KBM-7 (cell line): ENCODE measurements at regions not wholly inside any gene's neighbourhood (a gene's known extent, or its start where the extent isn't known, plus 50 kb on each side); places are given as distances from the start of the nearest gene placed in this dataset.
"Not testable (repeated sequence)": the region's sequence is repeated elsewhere in the genome, so short reads cannot be mapped to it uniquely, and the experiment has no call there.

Experiments
- DNase-seq: peaks from one replicate; pipeline ENCODE4 v3.0.0-alpha.2; 2015
- in situ Hi-C: fragments of 300-500 bp; cut with MboI; formaldehyde crosslinking; loops from 2 replicates; pipeline ENCODE4 v1.14.3; 2020; ENCODE audit warnings: low sequenced_read_pairs, low pct_unique_long_range_greater_than_20kb, mixed read lengths

DNA sequence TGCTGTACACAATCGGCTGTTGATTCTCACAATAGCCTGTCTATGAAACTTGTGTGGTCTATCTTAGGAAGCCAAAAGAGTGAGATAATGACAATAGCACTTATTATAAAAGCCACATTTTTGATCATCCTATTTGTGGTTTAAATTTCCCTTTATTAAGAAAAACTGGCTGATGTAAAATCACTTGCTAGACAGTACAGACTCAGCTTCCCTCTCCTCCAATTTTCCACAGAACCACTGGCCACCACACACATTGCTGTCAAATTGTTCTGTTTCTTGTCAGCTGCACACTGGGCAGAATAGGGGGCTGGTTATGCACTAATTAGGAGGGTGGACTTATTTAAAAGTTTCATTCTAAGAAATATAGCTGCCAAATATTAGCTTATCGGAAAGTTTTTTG, 425.9 kb downstream of the EPHA3 start:
- in situ Hi-C loops = no loop called here
- DNase-seq = no peak

DNA sequence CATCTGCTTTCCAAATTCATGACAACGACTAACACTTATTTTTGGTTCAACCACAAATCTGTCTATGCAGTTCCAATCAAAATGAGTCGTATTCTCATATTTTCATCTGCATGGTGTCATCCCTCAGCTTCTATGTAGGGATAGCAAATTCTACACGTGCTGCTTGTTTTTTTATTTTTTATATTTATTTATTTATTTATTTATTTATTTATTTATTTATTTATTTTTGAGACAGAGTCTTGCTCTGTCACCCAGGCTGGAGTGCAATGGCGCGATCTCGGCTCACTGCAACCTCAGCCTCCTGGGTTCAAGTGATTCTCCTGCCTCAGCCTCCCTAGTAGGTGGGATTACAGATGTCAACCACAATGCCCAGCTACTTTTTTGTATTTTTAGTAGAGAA, 447.2 kb downstream of the EPHA3 start:
- in situ Hi-C loops, DNase-seq: not testable (repeated sequence)

DNA sequence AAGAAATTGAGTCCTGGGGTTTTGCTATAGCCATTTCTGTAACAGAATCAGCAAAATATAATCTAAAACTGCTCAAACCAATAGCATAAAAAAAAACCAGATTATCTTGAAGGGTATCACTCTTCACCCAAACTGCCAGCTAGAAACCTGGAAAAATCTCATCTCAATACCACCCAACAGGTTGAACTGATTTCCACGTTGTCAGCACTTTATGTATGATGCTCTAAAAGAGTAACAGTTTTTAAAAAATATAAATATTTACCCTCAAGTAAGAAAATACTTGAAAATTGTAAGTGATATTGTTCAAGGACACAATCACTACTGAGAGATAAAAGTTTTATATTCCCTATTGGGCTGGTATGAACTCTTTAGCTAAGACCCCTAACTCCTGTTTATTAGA, 451.3 kb downstream of the EPHA3 start:
- no peak for DNase-seq
- in situ Hi-C loops = no loop called here

DNA sequence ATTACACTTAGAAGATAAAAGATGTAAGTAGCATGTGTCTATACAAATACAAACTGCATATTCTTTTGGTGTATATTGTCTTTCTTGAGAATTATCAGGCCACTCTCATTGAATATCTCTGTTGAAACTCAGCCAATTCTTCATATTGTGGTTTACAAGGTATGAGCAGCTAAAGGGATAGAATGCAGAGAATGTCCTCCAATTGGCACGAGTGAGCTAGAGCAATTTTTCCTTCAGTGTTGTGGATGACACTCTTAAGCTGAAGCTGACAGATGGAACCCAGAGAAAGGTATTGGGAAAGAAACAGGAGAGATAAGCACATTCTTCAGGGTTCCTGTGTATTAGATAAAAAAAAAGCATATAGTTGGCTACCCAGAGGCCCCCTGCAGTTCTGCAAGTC, 453.1 kb downstream of the EPHA3 start:
- DNase-seq = no peak
- in situ Hi-C loops = no loop called here

DNA sequence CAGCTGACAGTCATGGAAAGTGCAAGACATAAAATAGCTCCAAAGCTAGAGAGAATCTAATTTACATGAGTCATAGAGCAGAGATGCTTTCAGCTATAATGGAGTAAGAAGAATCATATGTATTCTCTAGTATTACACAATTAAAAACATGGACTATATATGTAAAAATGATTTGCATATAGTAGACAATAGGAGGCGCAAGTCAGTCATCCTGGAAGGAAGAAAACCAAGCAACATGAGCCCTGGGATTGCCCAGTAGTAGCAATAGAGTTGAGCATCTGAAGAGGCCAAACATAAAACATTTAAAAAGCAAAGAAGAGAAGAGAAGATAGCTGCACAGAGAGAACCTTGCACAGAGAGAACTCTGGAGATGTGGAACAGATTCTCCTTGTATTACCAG, 455.0 kb downstream of the EPHA3 start:
- in situ Hi-C loops = no loop called here
- no peak for DNase-seq

DNA sequence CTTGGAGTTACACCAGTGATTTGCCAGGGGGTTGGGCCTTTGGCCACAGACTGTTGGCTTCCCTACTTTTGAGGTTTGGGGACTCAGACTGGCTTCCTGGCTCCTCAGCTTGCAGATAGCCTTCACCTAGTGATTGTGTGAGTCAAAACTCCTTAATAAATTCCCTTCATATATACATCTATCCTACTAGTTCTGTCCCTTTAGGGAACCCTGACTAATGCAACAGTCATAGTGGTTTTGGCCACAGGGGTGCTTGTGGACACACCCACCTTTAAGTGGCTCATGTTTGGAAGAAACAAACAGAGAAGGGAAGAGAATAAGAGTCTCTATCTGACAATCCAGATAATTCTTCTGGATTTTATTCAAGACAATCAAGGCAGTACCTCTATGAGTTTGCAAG, 457.7 kb downstream of the EPHA3 start:
- DNase-seq = no peak
- in situ Hi-C loops = no loop called here

DNA sequence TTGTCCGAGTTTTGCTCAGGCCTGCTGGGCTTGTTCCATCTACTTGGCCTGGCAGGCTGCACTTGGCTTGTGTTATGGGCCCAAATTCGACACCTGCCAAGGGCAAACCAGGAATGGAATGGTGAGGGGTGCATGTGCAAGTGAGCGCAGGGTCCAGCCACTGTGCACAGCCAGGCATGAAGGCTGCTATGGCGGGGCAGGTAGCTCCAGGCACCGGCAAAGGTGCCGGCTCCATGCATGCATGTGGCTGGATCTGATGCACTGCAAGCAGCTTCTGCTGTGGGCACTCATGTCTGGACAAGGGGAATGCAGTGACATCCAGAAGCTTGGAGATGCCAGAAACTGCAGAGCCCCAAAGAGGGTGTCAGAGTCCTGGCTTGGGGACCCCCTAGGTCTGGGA, 463.0 kb downstream of the EPHA3 start:
- DNase-seq = no peak
- in situ Hi-C loops = no loop called here

DNA sequence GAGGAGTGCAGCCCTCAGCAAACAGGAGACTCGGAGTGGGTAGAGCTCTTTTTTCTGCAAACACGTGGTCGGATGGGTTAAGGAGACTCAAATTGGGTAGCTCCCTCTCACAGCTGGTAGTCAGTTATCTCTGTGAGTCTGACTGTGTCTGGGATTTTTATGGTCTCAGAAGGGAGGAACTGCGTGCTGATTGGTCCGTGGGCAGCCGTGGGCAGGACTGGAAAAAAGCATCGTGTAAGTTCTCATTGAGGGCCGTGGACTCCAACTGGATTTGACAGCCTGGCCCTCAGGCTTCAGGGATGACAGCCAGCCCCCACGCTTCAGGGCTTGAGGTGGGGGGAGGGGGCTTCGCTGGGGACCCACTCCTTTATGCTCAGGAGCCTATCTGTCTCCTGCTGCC, 463.9 kb downstream of the EPHA3 start:
- in situ Hi-C loops = no loop called here
- no peak for DNase-seq

DNA sequence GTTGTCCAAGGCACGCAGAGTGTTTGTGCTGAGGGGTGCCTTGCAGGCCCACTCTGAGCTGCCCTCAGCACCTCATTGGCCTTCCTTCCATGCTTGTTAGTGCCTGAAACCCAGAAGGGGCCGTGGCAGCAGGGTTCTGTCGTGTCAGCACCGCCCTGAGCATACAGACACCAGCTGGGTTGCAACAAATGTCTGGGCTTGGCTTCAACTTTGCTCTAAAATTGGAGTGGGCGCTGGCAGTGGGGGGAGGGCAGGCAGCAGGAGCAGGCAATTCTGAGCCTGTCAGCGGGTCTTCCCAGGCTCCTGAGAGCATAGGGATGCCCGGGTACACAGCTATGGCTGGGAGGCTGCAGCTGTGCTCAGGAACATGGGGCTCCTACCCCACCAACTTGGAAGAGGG, 464.3 kb downstream of the EPHA3 start:
- in situ Hi-C loops = no loop called here
- DNase-seq = no peak

DNA sequence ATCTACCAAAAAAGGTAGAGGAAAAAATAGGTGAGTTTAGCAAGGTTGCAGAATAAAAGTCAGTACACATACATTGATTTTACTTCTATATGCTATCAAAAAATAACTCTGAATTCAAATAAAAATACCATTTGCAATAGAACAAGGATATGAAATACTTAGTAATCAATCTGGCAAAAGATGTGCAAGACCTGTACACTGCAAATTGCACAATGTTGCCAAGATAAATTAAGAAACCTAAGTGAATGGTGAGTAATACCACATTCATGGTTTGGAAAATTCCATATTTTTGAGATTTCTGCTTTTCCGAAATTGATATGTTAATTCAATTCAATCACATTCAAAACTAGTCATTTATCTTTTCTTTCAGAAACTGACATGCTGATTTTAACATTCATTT, 464.8 kb downstream of the EPHA3 start:
- in situ Hi-C loops = no loop called here
- DNase-seq = no peak

DNA sequence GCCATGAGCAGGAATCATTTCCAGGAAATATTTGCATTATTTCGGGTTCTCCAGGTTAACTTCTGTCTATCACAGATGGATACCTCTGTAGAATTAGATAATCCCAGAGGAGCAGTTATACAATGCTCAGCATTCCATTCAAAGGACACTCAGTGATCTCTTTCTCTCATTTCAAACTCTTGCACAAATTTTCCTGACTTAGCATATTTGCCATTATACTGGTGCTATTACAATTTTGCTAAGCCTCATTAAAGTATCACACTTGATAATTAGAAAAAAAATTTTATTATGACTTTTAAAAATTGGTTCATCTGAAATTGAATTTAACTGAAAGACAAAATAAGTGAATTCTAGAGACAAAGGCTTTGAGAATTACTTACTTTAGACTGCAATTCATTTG, 469.0 kb downstream of the EPHA3 start:
- no peak for DNase-seq
- in situ Hi-C loops = no loop called here

DNA sequence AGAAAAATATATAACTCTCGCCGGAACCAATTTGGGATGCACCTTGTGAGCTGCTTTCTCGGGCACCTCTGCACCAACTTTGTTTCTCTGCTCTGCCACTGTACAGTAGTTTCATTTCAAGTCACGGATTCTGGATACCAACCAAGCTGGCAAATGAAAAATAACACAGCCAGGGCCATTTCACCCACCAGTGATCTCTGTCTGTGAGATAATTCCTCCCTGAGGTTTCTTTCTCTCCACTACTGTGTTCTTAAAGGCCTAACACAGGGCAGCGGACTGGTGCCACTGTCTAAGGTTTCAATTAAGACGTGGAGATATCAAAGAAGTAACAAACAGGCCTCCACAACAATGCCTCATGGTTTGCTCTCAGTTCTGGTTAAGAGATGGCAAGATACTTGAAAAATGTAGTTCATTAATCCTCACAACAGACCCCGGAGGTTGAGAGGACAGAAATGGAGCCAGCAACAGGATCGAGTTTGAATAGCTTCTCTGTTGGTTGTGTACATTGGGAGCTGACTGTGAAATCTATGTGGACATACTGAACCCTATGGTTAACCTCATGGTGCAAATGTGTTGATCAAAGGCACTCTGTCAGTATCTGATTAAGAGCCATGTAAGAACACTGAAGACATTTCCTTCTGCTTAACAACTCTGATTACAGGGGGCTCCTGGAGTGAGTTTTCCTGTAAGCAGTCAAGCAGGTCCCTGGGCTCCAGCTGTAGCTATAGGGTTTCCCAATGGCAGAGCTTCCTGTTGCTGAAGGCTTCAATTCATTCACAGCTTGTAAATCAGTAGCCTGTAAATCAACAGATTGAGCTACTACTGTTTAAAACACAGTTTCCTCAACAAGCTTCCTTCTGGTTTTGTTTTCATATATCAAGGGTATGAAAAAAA, 470.5 kb downstream of the EPHA3 start:
- in situ Hi-C loops = no loop called here
- no peak for DNase-seq

DNA sequence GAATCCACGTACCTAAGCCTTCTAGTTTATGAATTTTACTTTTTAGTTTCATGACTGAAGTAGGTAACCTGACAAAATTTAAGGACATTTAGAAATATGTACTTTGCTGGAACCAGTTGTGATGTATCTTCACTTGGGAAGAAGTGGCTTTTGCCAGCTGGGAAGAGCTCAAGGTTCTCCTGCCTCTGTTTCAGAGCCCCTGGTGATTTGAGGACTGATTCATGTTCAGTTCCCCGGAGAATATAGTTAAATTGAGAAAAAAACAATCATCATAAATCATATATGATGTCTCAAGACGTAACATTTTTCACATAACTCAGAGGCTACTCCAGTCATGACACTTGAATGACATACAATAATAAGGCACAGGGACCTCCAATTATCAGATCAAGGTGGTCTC, 473.4 kb downstream of the EPHA3 start:
- no peak for DNase-seq
- in situ Hi-C loops = no loop called here

DNA sequence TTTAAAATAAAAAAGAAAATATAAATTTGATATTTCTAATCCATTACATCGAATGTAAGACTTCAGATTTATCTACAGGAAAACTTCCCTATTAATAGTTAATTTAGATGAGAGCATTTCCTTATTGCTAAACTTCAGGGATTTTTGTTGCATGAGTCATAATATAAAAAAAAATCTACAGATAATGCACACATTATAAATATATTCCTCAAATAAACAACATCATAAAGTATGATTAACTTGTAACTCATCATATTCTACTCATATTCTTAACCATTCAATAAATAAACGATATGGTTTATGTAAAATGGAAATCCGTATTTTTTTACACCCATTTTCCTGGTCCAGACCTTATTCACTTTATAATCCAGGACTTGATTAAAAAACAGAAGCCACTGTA, 477.0 kb downstream of the EPHA3 start:
- in situ Hi-C loops = no loop called here
- DNase-seq = no peak

DNA sequence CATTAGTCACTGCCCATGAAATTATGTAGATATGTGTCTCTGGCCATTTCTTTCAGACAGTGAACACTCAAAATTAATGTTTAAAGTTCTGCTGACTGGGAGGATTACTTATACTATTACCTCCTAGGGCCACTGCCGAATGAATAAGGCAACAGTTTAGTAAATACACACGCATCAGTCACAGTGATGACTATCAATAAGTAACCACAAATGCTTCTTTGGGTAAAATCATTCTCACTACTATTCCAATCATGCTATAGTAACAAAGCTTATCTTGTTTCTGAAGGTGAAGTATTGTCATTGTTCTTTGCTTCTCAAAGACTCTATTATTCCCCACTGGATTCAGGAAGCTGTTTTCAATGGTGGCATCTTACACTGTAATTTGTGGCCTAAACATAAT, 478.8 kb downstream of the EPHA3 start:
- in situ Hi-C loops = no loop called here

DNA sequence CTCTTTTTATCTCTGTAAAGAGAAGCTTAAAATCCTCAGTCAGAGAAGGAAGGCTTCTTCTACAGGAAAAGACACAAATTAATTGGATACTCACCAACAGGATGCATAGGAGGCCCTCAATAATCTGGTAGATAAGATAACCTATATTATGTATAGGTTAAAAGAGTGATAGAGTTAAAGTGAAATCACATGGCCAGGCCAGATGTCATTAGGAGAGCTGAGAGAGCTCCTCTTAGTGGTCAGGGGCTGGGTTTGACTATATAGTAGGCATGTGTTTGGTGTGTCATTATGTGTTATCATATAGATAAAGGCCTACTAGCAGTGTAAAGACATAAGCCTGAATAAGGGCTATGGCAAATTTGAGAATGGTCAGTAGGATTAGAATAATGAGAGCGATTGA, 479.3 kb downstream of the EPHA3 start:
- in situ Hi-C loops = no loop called here
- no peak for DNase-seq

More for the DNA sequence above, 478.8 kb downstream of the EPHA3 start:
- no peak for DNase-seq

DNA sequence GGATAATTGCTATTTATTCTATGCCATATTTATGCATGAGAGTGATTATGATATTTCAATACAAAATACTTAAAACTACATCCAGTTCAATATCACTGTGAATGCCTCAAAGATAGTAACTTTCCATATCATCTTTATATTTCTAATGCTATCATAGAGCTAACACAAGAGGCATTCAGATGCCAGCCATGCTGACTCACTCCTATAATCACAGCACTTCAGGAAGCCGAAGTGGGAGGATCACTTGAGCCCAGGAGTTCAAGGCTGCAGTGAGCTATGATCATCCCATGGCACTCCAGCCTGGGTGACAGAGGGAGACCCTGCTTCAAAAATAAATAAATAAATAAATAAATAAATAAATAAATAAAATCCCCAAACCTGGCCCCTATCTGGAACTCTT, 498.7 kb downstream of the EPHA3 start:
- DNase-seq = no peak
- in situ Hi-C loops = no loop called here

DNA sequence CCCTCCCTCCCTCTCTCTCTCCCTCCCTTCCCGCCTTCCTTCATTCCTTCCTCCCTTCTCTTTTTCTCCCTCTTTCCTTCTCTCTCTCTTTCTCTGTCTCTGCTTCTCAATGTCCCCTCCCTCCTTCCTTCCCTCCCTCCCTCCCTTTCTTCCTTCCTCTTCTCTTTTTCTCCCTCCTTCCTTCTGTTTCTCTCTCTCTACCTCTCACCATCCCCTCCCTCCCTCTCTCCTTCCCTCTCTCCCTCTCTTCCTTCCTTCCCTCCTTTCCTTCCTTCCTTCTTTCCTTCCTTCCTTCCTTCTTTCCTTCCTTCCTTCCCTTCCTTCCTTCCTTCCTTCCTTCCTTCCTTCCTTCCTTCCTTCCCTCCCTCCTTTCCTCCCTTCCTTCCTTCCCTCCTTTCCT, 504.6 kb downstream of the EPHA3 start:
- in situ Hi-C loops = no loop called here
- DNase-seq = no peak

DNA sequence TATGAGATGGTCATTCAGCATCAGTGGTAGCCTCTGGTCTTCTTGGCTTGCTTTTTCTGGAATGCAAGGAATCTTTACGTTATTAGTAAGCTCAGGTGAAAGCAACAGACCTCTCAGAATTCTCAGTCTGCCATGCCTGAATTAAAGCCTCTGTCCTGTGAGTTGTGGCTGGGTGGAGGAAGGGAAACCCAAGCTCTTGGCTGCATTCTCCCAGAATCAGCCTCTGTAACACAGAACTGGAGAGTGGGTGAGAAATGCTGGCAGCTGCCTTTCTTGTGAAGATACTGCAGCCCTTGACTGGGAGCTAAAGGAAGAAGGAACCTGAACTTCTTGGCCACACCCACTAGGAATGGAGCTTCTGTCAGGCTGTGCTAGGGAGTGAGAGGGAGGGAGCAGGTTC, 505.8 kb downstream of the EPHA3 start:
- in situ Hi-C loops = no loop called here
- no peak for DNase-seq

DNA sequence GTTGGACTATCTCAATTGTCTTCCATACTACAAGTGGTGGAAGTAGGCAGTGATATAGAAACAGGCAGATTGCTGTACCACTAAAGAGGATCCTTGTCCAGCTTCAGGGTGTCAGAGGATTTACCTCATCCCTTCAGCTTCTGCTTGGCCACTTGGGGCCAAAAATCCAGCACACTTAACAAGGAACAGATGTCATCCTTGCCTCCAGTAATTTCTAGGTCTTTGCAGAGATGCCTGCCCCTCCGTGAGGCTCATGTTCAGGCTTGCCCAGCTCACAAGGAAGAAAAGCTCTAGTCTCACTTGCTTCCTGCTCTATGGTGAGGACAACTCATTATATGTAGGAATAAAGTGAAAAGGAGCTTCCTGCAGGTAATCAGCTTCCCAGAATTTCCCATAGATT, 510.3 kb downstream of the EPHA3 start:
- no peak for DNase-seq
- in situ Hi-C loops = no loop called here

DNA sequence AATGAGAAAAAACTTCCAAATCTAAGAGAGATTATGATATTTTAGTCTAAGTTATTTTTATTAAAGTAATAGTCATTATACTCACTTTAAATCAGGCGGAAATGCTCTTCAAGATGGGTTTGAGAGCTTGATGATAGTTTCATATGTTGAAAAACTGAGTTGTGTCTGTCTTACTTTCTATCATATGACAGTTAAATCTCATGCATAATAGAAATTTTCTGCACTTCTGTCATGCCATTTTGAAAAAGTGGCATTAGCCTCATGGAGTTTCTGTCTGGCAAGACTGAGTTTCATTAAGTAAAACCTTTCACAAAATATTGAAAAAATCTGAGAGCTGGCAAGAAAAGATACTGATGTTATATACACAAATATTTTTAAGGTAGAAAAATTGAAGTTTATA, 511.8 kb downstream of the EPHA3 start:
- no peak for DNase-seq
- in situ Hi-C loops = no loop called here
